ENCODE measurements at regions not wholly inside any gene's neighbourhood (a gene's known extent, or its start where the extent isn't known, plus 50 kb on each side); places are given as distances from the start of the nearest gene placed in this dataset.

GRCh38 chr11:107218123-107219013, 200.1 kb upstream of the GUCY1A2 start:
- no peak for TF ChIP-seq EZH2 (IDR thresholded peaks at IDR 0.05; ENCODE audit: low read depth)
- TF ChIP-seq CTCF (conservative IDR thresholded peaks at IDR 0.05): no peak
- CTCF ChIA-PET: no interaction called here
- POLR2A ChIA-PET (ENCODE audit: unreplicated experiment): no interaction called here
- H3K9me3 ChIP-seq (ENCODE audit: insufficient read depth, low read depth): no peaks in the 10 kb centered on the region
- H3K4me2 ChIP-seq: no peak overlapping the region
- no peaks in the 10 kb centered on the region for H3K9me2 ChIP-seq (ENCODE audit: insufficient read depth)
- H3K36me3 ChIP-seq (ENCODE audit: low read depth): no peaks in the 10 kb centered on the region
- no peak overlapping the region for H3K4me3 ChIP-seq
- H3K4me1 ChIP-seq (replicated peaks; ENCODE audit: insufficient read depth): no peaks in the 10 kb centered on the region
- H3K27me3 ChIP-seq (ENCODE audit: insufficient read depth, low read depth): no peaks in the 10 kb centered on the region
- H3K27ac ChIP-seq: no peak overlapping the region
- BruUV-seq (replicated peaks): no TSS peak
- H3K79me2 ChIP-seq (ENCODE audit: low read depth): no peaks in the 10 kb centered on the region
- no peak for DNase-seq
- no peaks in the 10 kb centered on the region for H3F3A ChIP-seq (ENCODE audit: insufficient read depth, low read depth)
- no peaks in the 10 kb centered on the region for H4K20me1 ChIP-seq (ENCODE audit: insufficient read depth)
- intact Hi-C loops (cut with micrococcal nuclease; ENCODE audit: unreplicated experiment): no loop called here
- H2AFZ ChIP-seq: peak overlapping the region; percentile 54

- no peaks in the 10 kb centered on the region for H3K79me2 ChIP-seq (ENCODE audit: low read depth)
- no peaks in the 10 kb centered on the region for H3K36me3 ChIP-seq (ENCODE audit: low read depth)
- H3K27me3 ChIP-seq (ENCODE audit: insufficient read depth, low read depth): no peaks in the 10 kb centered on the region
- H2AFZ ChIP-seq: no peak overlapping the region
- no peak for DNase-seq
- H3K27ac ChIP-seq: no peak overlapping the region
- BruUV-seq (replicated peaks): no TSS peak
- H3K9me3 ChIP-seq (ENCODE audit: insufficient read depth, low read depth): no peaks in the 10 kb centered on the region
- no peak overlapping the region for H3K4me3 ChIP-seq
- no peaks in the 10 kb centered on the region for H3K9me2 ChIP-seq (ENCODE audit: insufficient read depth)
- H3K4me2 ChIP-seq: no peak overlapping the region
- intact Hi-C loops (cut with micrococcal nuclease; ENCODE audit: unreplicated experiment): no loop called here
- ChIA-PET CTCF (no interaction called here), POLR2A (ENCODE audit: unreplicated experiment) (no interaction called here)
- H3F3A ChIP-seq (ENCODE audit: insufficient read depth, low read depth): no peaks in the 10 kb centered on the region
- H3K4me1 ChIP-seq (replicated peaks; ENCODE audit: insufficient read depth): no peaks in the 10 kb centered on the region
- H4K20me1 ChIP-seq (ENCODE audit: insufficient read depth): no peaks in the 10 kb centered on the region
- no peak for TF ChIP-seq EZH2 (IDR thresholded peaks at IDR 0.05; ENCODE audit: low read depth)
- TF ChIP-seq CTCF (conservative IDR thresholded peaks at IDR 0.05): no peak
Observed at GRCh38 chr11:107217444-107217843, 199.2 kb upstream of the GUCY1A2 start.

GRCh38 chr11:107215010-107215409, 196.7 kb upstream of the GUCY1A2 start:
- no peaks in the 10 kb centered on the region for H3K4me1 ChIP-seq (replicated peaks; ENCODE audit: insufficient read depth)
- TF ChIP-seq CTCF (conservative IDR thresholded peaks at IDR 0.05) (no peak), EZH2 (IDR thresholded peaks at IDR 0.05; ENCODE audit: low read depth) (no peak)
- no peak for DNase-seq
- no peak overlapping the region for H3K4me3 ChIP-seq
- H3K27me3 ChIP-seq (ENCODE audit: insufficient read depth, low read depth): no peaks in the 10 kb centered on the region
- no peaks in the 10 kb centered on the region for H3K36me3 ChIP-seq (ENCODE audit: low read depth)
- no peaks in the 10 kb centered on the region for H3K9me2 ChIP-seq (ENCODE audit: insufficient read depth)
- intact Hi-C loops (cut with micrococcal nuclease; ENCODE audit: unreplicated experiment): no loop called here
- H3K27ac ChIP-seq: no peak overlapping the region
- no peak overlapping the region for H2AFZ ChIP-seq
- H4K20me1 ChIP-seq (ENCODE audit: insufficient read depth): no peaks in the 10 kb centered on the region
- H3K79me2 ChIP-seq (ENCODE audit: low read depth): no peaks in the 10 kb centered on the region
- no peaks in the 10 kb centered on the region for H3K9me3 ChIP-seq (ENCODE audit: insufficient read depth, low read depth)
- no peak overlapping the region for H3K4me2 ChIP-seq
- H3F3A ChIP-seq (ENCODE audit: insufficient read depth, low read depth): no peaks in the 10 kb centered on the region
- no TSS peak for BruUV-seq (replicated peaks)
- ChIA-PET POLR2A (ENCODE audit: unreplicated experiment) (no interaction called here), CTCF (interaction anchor here (0.7 kb wide), 1 partner anchor 165 kb away, joined by 4 read pairs; no protein-coding TSS in a partner anchor)
